HG02759 (cell line): ENCODE measurements at regions not wholly inside any gene's neighbourhood (a gene's known extent, or its start where the extent isn't known, plus 50 kb on each side); places are given as distances from the start of the nearest gene placed in this dataset.
"Not testable (repeated sequence)": the region's sequence is repeated elsewhere in the genome, so short reads cannot be mapped to it uniquely, and the experiment has no call there.

Experiments
- ATAC-seq: cut with Tn5 transposase; IDR thresholded peaks from one replicate; pipeline ENCODE4 v1.9.1; 2021; ENCODE audit warnings: mild to moderate bottlenecking, moderate library complexity; ENCODE audit not compliant: unreplicated experiment

GRCh38 chr14:39734306-39734705 lies 302.1 kb upstream of the FBXO33 start:
- no peak for ATAC-seq

- no peak for ATAC-seq
Observed at GRCh38 chr14:39733741-39734140, 301.5 kb upstream of the FBXO33 start.

GRCh38 chr14:39731912-39732311 lies 299.7 kb upstream of the FBXO33 start:
- ATAC-seq: no peak

GRCh38 chr14:39726563-39726962 lies 294.3 kb upstream of the FBXO33 start:
- ATAC-seq: no peak

- no peak for ATAC-seq
Observed at GRCh38 chr14:39722547-39723273, 290.5 kb upstream of the FBXO33 start.

- ATAC-seq: no peak
Observed at GRCh38 chr14:39716987-39717570, 284.8 kb upstream of the FBXO33 start.

- ATAC-seq: no peak
Observed at GRCh38 chr14:39712293-39712999, 280.2 kb upstream of the FBXO33 start.

GRCh38 chr14:39704594-39704993 lies 272.4 kb upstream of the FBXO33 start:
- ATAC-seq: no peak

- ATAC-seq: no peak
Observed at GRCh38 chr14:39694341-39694740, 262.1 kb upstream of the FBXO33 start.

- ATAC-seq: no peak
Observed at GRCh38 chr14:39683691-39684260, 251.5 kb upstream of the FBXO33 start.

GRCh38 chr14:39682582-39682981 lies 250.3 kb upstream of the FBXO33 start:
- ATAC-seq: no peak

GRCh38 chr14:39681782-39682399 lies 249.7 kb upstream of the FBXO33 start:
- no peak for ATAC-seq

GRCh38 chr14:39680777-39681176 lies 248.5 kb upstream of the FBXO33 start:
- ATAC-seq: peak; percentile 82

GRCh38 chr14:39673734-39674133 lies 241.5 kb upstream of the FBXO33 start:
- no peak for ATAC-seq

- no peak for ATAC-seq
Observed at GRCh38 chr14:39673270-39673711, 241.1 kb upstream of the FBXO33 start.

- no peak for ATAC-seq
Observed at GRCh38 chr14:39668449-39668848, 236.2 kb upstream of the FBXO33 start.

- ATAC-seq: no peak
Observed at GRCh38 chr14:39666386-39666785, 234.2 kb upstream of the FBXO33 start.

GRCh38 chr14:39665075-39665475 lies 232.8 kb upstream of the FBXO33 start:
- peak; percentile 65 for ATAC-seq

GRCh38 chr14:39664646-39665045 lies 232.4 kb upstream of the FBXO33 start:
- peak; percentile 17 for ATAC-seq

- no peak for ATAC-seq
Observed at GRCh38 chr14:39641224-39641623, 209.0 kb upstream of the FBXO33 start.

GRCh38 chr14:39639009-39639408 lies 206.8 kb upstream of the FBXO33 start:
- not testable (repeated sequence) for ATAC-seq
